Vagina (tissue), 2 donors: ENCODE measurements at regions not wholly inside any gene's neighbourhood (a gene's known extent, or its start where the extent isn't known, plus 50 kb on each side); places are given as distances from the start of the nearest gene placed in this dataset.

ENCODE experiments used
- DNase-seq, 2 donors: peaks; one replicate each; pipeline ENCODE4 v3.0.0-alpha.2; 2017; ENCODE audit errors: extremely low spot score in 2 of 2
- H3K27ac ChIP-seq: fragments of 200-600 bp; sonication (generic); one replicate; pipeline ENCODE4 v1.5.1; 2019
- H3K27me3 ChIP-seq: fragments of 200-600 bp; sonication (generic); one replicate; pipeline ENCODE4 v1.5.1; 2019
- H3K36me3 ChIP-seq, 2 donors: fragments of 200-600 bp; sonication (generic); one replicate each; pipeline ENCODE4 v1.5.1; 2017 to 2019
- H3K4me1 ChIP-seq: fragments of 200-600 bp; sonication (generic); one replicate; pipeline ENCODE4 v1.5.1; 2019
- H3K4me3 ChIP-seq, 2 donors: fragments of 200-600 bp; sonication (generic); 1 replicate in 1 of 2; 2 replicates in 1 of 2; pipeline ENCODE4 v1.5.1; 2016 to 2019
- H3K9me3 ChIP-seq: fragments of 200-600 bp; sonication (generic); one replicate; pipeline ENCODE4 v1.5.1; 2019
- POLR2A ChIP-seq, 2 donors: fragments of 450-650 bp; IDR thresholded peaks; one replicate each; pipeline ENCODE4 v1.6.1; 2017; ENCODE audit warnings: antibody characterized with exemption in 2 of 2, mild to moderate bottlenecking in 2 of 2, moderate library complexity in 2 of 2
- POLR2AphosphoS5 ChIP-seq, 2 donors: sonication (generic); formaldehyde crosslinking; IDR thresholded peaks; one replicate each; pipeline ENCODE4 v1.9.0; 2017; ENCODE audit warnings: antibody characterized with exemption in 2 of 2, mild to moderate bottlenecking in 2 of 2, low read depth in 1 of 2; ENCODE audit not compliant: insufficient read depth in 1 of 2
- intact Hi-C: fragments of 100-400 bp; cut with DNase I; formaldehyde crosslinking; loops from one replicate; pipeline ENCODE4 v1.15.1; 2023
- TF ChIP-seq, protein P1 (sequence below), 3 experiments: fragments of 450-650 bp in 2 of 3; fragments of 200-600 bp in 1 of 3; sonication (generic) in 1 of 3; IDR thresholded peaks; one replicate each; pipeline ENCODE4 v1.5.1; 2017 to 2019; ENCODE audit warnings: antibody characterized with exemption in 3 of 3, mild to moderate bottlenecking in 2 of 3, moderate library complexity in 2 of 3

DNA sequence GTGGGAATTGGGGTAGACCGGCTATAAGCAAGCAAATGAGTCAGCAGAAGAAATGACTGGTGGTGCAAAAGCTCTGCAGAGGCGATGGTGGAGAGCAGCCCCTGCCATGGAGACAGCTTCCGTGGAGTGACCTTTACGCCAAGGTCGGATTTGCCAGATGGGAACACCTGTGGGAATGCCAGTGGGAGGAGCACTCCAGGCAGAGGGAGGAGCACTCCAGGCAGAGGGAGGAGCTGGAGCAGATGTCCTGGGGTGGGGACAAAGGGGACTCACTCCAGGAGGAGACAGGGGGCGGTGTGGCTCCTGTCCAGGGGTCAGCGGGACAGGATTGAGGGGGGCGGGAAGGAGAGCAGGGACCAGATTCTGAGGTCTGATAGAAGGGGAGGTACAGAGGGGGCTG, 258.8 kb upstream of the CTBP2 start:
- H3K27ac ChIP-seq, result no peak overlapping the region
- no peak for TF ChIP-seq POLR2A (IDR thresholded peaks at IDR 0.05)

DNA sequence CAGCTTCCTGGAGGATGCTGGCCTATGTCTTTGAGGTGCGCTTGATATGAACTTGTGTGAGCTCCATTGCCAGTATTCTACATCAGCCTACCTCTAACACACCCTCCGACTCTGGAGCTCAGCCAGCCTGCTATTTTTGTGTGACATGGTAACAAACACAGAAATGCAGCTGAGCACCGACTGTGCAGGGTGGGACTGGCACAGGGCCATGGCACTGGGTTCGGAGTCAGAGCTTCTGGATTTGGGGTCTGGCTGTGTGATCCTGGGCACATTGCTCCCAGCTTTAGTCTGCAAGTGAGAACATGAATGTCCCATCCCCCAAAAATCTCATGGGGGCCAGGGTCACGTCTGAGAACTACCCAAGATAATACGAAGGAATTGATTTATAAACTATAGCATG, 257.2 kb upstream of the CTBP2 start:
- intact Hi-C loops, result no loop called here
- Histone ChIP-seq H3K4me3 (no peak overlapping the region), H3K27ac (no peak overlapping the region), H3K4me1 (no peaks in the 10 kb centered on the region), H3K27me3 (no peaks in the 10 kb centered on the region), H3K36me3 (no peaks in the 10 kb centered on the region), H3K9me3 (no peaks in the 10 kb centered on the region)
- no peak for DNase-seq
- TF ChIP-seq, protein P1, sequence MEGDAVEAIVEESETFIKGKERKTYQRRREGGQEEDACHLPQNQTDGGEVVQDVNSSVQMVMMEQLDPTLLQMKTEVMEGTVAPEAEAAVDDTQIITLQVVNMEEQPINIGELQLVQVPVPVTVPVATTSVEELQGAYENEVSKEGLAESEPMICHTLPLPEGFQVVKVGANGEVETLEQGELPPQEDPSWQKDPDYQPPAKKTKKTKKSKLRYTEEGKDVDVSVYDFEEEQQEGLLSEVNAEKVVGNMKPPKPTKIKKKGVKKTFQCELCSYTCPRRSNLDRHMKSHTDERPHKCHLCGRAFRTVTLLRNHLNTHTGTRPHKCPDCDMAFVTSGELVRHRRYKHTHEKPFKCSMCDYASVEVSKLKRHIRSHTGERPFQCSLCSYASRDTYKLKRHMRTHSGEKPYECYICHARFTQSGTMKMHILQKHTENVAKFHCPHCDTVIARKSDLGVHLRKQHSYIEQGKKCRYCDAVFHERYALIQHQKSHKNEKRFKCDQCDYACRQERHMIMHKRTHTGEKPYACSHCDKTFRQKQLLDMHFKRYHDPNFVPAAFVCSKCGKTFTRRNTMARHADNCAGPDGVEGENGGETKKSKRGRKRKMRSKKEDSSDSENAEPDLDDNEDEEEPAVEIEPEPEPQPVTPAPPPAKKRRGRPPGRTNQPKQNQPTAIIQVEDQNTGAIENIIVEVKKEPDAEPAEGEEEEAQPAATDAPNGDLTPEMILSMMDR (IDR thresholded peaks at IDR 0.05), result no peak
- TF ChIP-seq POLR2AphosphoS5 (IDR thresholded peaks at IDR 0.05; ENCODE audit: insufficient read depth in 1 of 2, low read depth in 1 of 2) (no peak), POLR2A (IDR thresholded peaks at IDR 0.05) (no peak)

More for the DNA sequence above, 258.8 kb upstream of the CTBP2 start:
- Histone ChIP-seq H3K36me3 (no peaks in the 10 kb centered on the region), H3K27me3 (no peaks in the 10 kb centered on the region), H3K4me3 (no peak overlapping the region), H3K9me3 (no peaks in the 10 kb centered on the region), H3K4me1 (no peaks in the 10 kb centered on the region)
- no peak for DNase-seq
- intact Hi-C loops, result no loop called here

DNA sequence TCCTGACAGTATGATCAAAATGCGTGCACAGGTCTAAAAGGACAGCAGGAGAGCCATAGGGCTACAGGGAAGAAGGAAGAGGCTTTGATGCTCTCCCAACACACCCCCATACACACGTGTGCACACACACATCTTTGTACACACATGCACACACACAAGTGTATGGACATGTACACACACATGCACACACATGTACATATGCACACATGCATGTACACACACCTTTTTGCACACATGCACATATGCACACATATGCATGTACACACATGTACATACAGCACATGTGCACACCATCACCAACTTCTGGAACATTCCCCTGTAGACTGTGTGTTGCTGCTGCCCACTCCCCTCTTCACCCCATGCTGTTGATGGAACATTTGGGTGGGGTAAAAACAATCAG, 255.6 kb upstream of the CTBP2 start:
- Histone ChIP-seq H3K9me3 (no peaks in the 10 kb centered on the region), H3K4me3 (no peak overlapping the region), H3K4me1 (no peaks in the 10 kb centered on the region), H3K36me3 (no peaks in the 10 kb centered on the region), H3K27me3 (no peaks in the 10 kb centered on the region), H3K27ac (no peak overlapping the region)
- intact Hi-C loops, result no loop called here
- no peak for DNase-seq
- TF ChIP-seq POLR2AphosphoS5 (IDR thresholded peaks at IDR 0.05; ENCODE audit: insufficient read depth in 1 of 2, low read depth in 1 of 2) (no peak), POLR2A (IDR thresholded peaks at IDR 0.05) (no peak)
- TF ChIP-seq, protein P1 (IDR thresholded peaks at IDR 0.05), result no peak

DNA sequence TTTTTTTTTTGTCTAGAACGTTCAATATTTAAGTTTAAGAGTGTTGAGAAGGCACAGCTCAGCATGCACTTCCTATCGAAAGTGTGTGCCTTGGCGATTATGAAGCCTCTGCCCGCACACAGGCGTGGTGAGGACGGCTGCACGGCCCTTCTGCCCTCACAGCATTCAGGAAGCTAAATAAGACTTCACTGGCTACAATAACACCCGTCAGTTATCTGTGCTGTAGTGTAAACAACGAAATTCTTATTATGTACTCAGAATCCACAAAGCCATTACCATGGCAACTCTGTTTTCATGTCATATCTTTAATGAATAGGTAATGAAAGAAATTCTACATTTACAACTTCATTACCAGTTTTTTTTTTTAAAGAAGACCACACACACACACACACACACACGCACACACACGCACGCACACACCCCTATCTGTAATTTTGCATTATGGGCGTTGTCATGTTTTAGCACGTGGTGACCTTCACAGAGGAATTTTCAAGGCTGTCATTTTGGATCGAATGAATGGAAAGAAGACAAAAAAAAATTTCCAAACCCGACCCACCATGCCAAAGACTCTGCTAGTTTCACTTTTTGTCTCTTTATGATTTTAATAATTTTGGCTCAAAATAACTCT, 254.8 kb upstream of the CTBP2 start:
- no peak overlapping the region for H3K27ac ChIP-seq
- no peak overlapping the region for H3K4me3 ChIP-seq
- no peaks in the 10 kb centered on the region for H3K4me1 ChIP-seq
- H3K36me3 ChIP-seq, result no peaks in the 10 kb centered on the region
- no peaks in the 10 kb centered on the region for H3K27me3 ChIP-seq
- DNase-seq, result no peak
- TF ChIP-seq POLR2AphosphoS5 (IDR thresholded peaks at IDR 0.05; ENCODE audit: insufficient read depth in 1 of 2, low read depth in 1 of 2) (no peak), POLR2A (IDR thresholded peaks at IDR 0.05) (no peak)
- TF ChIP-seq, protein P1 (IDR thresholded peaks at IDR 0.05), result no peak
- H3K9me3 ChIP-seq, result no peaks in the 10 kb centered on the region
- intact Hi-C loops, result no loop called here

DNA sequence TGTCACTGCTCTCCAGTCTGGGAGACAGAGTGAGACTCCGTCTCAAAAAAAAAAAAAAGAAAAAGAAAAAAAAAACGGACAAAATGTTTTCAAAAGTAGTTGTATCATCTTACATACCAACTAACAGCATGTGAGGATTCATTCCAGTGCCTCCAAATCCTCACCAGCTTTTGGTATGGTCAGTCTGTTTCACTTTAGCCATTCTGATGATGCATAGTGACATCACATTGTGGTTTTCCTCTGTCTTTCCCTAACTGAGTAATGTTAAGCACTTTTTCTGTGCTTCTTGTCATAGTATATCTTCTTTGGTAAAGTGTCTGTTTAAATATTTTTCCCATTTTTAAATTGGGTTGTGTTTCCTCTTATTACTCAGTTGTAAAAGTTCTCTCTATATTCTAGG, 251.4 kb upstream of the CTBP2 start:
- Histone ChIP-seq H3K36me3 (no peaks in the 10 kb centered on the region), H3K27me3 (no peaks in the 10 kb centered on the region), H3K9me3 (no peaks in the 10 kb centered on the region), H3K27ac (no peak overlapping the region), H3K4me1 (no peaks in the 10 kb centered on the region), H3K4me3 (no peak overlapping the region)
- intact Hi-C loops, result no loop called here
- no peak for DNase-seq
- TF ChIP-seq, protein P1 (IDR thresholded peaks at IDR 0.05), result no peak
- TF ChIP-seq POLR2AphosphoS5 (IDR thresholded peaks at IDR 0.05; ENCODE audit: insufficient read depth in 1 of 2, low read depth in 1 of 2) (no peak), POLR2A (IDR thresholded peaks at IDR 0.05) (no peak)
